ENCODE measurements at regions not wholly inside any gene's neighbourhood (a gene's known extent, or its start where the extent isn't known, plus 50 kb on each side); places are given as distances from the start of the nearest gene placed in this dataset.

DNA sequence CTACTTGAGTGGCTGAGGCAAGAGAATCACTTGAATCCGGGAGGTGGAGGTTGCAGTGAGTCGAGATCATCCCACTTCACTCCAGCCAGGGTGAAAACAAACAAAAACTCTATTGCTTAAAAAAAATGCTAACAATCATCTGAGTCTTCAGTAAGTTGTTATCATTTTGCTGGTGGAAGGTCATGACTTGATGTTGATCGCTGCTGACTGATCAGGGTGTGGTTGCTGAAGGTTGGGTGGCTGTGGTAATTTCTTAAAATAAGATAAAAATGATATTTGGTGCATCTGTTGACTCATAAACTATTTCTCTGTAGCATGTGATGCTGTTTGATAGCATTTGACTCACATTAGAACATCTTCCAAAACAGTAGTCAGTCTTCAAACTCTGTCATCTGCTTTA, 349.4 kb upstream of the PAPPA start:
- Histone ChIP-seq H3K9me3 (ENCODE audit: control insufficient read depth, insufficient read depth, low read depth, low read length) (no peaks in the 10 kb centered on the region), H3K4me1 (ENCODE audit: control insufficient read depth, insufficient read depth, low read length) (no peaks in the 10 kb centered on the region), H3K36me3 (ENCODE audit: control insufficient read depth, insufficient read depth, low read length) (no peaks in the 10 kb centered on the region), H3K27ac (ENCODE audit: low read length) (no peak overlapping the region), H3K4me3 (ENCODE audit: low read depth in 2 of 2, low read length in 2 of 2) (no peak overlapping the region), H3K27me3 (ENCODE audit: control insufficient read depth, insufficient read depth, low read length) (no peaks in the 10 kb centered on the region)
- TF ChIP-seq, protein P1, sequence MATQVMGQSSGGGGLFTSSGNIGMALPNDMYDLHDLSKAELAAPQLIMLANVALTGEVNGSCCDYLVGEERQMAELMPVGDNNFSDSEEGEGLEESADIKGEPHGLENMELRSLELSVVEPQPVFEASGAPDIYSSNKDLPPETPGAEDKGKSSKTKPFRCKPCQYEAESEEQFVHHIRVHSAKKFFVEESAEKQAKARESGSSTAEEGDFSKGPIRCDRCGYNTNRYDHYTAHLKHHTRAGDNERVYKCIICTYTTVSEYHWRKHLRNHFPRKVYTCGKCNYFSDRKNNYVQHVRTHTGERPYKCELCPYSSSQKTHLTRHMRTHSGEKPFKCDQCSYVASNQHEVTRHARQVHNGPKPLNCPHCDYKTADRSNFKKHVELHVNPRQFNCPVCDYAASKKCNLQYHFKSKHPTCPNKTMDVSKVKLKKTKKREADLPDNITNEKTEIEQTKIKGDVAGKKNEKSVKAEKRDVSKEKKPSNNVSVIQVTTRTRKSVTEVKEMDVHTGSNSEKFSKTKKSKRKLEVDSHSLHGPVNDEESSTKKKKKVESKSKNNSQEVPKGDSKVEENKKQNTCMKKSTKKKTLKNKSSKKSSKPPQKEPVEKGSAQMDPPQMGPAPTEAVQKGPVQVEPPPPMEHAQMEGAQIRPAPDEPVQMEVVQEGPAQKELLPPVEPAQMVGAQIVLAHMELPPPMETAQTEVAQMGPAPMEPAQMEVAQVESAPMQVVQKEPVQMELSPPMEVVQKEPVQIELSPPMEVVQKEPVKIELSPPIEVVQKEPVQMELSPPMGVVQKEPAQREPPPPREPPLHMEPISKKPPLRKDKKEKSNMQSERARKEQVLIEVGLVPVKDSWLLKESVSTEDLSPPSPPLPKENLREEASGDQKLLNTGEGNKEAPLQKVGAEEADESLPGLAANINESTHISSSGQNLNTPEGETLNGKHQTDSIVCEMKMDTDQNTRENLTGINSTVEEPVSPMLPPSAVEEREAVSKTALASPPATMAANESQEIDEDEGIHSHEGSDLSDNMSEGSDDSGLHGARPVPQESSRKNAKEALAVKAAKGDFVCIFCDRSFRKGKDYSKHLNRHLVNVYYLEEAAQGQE (IDR thresholded peaks at IDR 0.05; ENCODE audit: insufficient read depth in 1 of 2, low read depth in 2 of 2, low read length in 1 of 2) = no peak
- TF ChIP-seq, protein P2, sequence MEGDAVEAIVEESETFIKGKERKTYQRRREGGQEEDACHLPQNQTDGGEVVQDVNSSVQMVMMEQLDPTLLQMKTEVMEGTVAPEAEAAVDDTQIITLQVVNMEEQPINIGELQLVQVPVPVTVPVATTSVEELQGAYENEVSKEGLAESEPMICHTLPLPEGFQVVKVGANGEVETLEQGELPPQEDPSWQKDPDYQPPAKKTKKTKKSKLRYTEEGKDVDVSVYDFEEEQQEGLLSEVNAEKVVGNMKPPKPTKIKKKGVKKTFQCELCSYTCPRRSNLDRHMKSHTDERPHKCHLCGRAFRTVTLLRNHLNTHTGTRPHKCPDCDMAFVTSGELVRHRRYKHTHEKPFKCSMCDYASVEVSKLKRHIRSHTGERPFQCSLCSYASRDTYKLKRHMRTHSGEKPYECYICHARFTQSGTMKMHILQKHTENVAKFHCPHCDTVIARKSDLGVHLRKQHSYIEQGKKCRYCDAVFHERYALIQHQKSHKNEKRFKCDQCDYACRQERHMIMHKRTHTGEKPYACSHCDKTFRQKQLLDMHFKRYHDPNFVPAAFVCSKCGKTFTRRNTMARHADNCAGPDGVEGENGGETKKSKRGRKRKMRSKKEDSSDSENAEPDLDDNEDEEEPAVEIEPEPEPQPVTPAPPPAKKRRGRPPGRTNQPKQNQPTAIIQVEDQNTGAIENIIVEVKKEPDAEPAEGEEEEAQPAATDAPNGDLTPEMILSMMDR (IDR thresholded peaks at IDR 0.05) = no peak
- TF ChIP-seq POLR2AphosphoS5 (IDR thresholded peaks at IDR 0.05; ENCODE audit: low read depth, low read length) = no peak
- no peak for TF ChIP-seq SIN3A (IDR thresholded peaks at IDR 0.05; ENCODE audit: borderline replicate concordance, insufficient read depth, low read depth, low read length)
- no peak for TF ChIP-seq TCF7L2 (IDR thresholded peaks at IDR 0.05; ENCODE audit: low read depth, low read length)
- ATAC-seq = no peak
- in situ Hi-C loops (cut with HindIII; ENCODE audit: low pct_unique_long_range_greater_than_20kb, low sequenced_read_pairs) (no loop called here), intact Hi-C loops (cut with micrococcal nuclease; ENCODE audit: unreplicated experiment) (no loop called here)
- no TSS peak for BruUV-seq (replicated peaks)
- ChIA-PET POLR2A (no interaction called here), CTCF (no interaction called here)
- DNase-seq (ENCODE audit: low read depth, low spot score) = no peak

DNA sequence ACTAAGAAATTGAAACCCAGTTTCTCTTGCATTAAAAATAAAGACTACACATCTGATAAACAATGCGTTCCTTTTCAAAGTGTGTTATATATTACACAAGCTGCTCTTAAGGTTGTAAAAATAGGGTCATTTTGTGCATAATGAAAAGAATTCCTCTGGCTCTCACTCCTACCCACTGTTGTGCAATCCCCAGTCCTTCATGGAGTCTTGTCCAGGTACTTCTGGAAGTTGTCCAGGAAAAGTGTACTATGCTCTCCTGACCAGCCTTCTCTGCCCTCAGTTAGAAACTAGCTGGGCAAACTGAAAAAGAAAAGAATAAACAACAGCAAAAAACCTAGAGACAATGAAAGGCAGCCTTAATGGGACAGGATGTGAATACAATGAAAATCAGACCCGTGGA, 345.5 kb upstream of the PAPPA start:
- CTCF ChIA-PET = no interaction called here
- no peak for TF ChIP-seq TCF7L2 (IDR thresholded peaks at IDR 0.05; ENCODE audit: low read depth, low read length)
- TF ChIP-seq, protein P1 (IDR thresholded peaks at IDR 0.05; ENCODE audit: insufficient read depth in 1 of 2, low read depth in 2 of 2, low read length in 1 of 2) = no peak
- TF ChIP-seq, protein P2 (IDR thresholded peaks at IDR 0.05) = no peak
- TF ChIP-seq SIN3A (IDR thresholded peaks at IDR 0.05; ENCODE audit: borderline replicate concordance, insufficient read depth, low read depth, low read length) = no peak
- no peak for TF ChIP-seq POLR2AphosphoS5 (IDR thresholded peaks at IDR 0.05; ENCODE audit: low read depth, low read length)
- Histone ChIP-seq H3K9me3 (ENCODE audit: control insufficient read depth, insufficient read depth, low read depth, low read length) (no peaks in the 10 kb centered on the region), H3K27me3 (ENCODE audit: control insufficient read depth, insufficient read depth, low read length) (no peaks in the 10 kb centered on the region), H3K4me1 (ENCODE audit: control insufficient read depth, insufficient read depth, low read length) (no peaks in the 10 kb centered on the region), H3K4me3 (ENCODE audit: low read depth in 2 of 2, low read length in 2 of 2) (no peak overlapping the region), H3K27ac (ENCODE audit: low read length) (no peak overlapping the region), H3K36me3 (ENCODE audit: control insufficient read depth, insufficient read depth, low read length) (no peaks in the 10 kb centered on the region)
- DNase-seq (ENCODE audit: low read depth, low spot score) = no peak
- intact Hi-C loops (cut with micrococcal nuclease; ENCODE audit: unreplicated experiment) (no loop called here), in situ Hi-C loops (cut with HindIII; ENCODE audit: low pct_unique_long_range_greater_than_20kb, low sequenced_read_pairs) (no loop called here)
- POLR2A ChIA-PET = no interaction called here
- no TSS peak for BruUV-seq (replicated peaks)
- no peak for ATAC-seq
